Fibroblast of lung (primary cell): ENCODE measurements at regions not wholly inside any gene's neighbourhood (a gene's known extent, or its start where the extent isn't known, plus 50 kb on each side); places are given as distances from the start of the nearest gene placed in this dataset.

Experiments
- DNase-seq, 2 donors: peaks; one replicate each; pipeline versions ENCODE4 v3.0.0 to v3.0.0-alpha.2; 2010; ENCODE audit warnings: low read depth in 2 of 2
- H2AFZ ChIP-seq: 2 replicates; pipeline ENCODE4 v1.5.1; 2012; ENCODE audit warnings: low read length, control low read depth, inconsistent platforms
- H3K27ac ChIP-seq: 2 replicates; pipeline ENCODE4 v1.5.1; 2011; ENCODE audit warnings: low read length, control low read depth; ENCODE audit not compliant: insufficient read depth
- H3K27me3 ChIP-seq: 2 replicates; pipeline ENCODE4 v1.5.1; 2011; ENCODE audit warnings: mild to moderate bottlenecking, low read length; ENCODE audit not compliant: control insufficient read depth, insufficient read depth
- H3K36me3 ChIP-seq: 2 replicates; pipeline ENCODE4 v1.5.1; 2011; ENCODE audit warnings: low read length; ENCODE audit not compliant: control insufficient read depth, insufficient read depth
- H3K4me1 ChIP-seq: 2 replicates; pipeline ENCODE4 v1.5.1; 2011; ENCODE audit warnings: low read length; ENCODE audit not compliant: control insufficient read depth, insufficient read depth; ENCODE audit errors: extremely low read depth
- H3K4me2 ChIP-seq: 2 replicates; pipeline ENCODE4 v1.5.1; 2011; ENCODE audit warnings: low read length, control low read depth; ENCODE audit not compliant: insufficient read depth; ENCODE audit errors: extremely low read depth
- H3K4me3 ChIP-seq, 4 experiments: fragments of 200-600 bp in 1 of 4; sonication (generic) in 1 of 4; replicated peaks in 1 of 4; 2 replicates each; pipeline ENCODE4 v1.5.1; 2011 to 2016; ENCODE audit warnings: low read length in 4 of 4, low read depth in 3 of 4, mild to moderate bottlenecking in 3 of 4, control low read depth in 2 of 4, inconsistent platforms in 1 of 4, mixed read lengths in 1 of 4; ENCODE audit not compliant: insufficient read depth in 1 of 4; ENCODE audit errors: control extremely low read depth in 1 of 4
- H3K79me2 ChIP-seq: 2 replicates; pipeline ENCODE4 v1.5.1; 2012; ENCODE audit warnings: mild to moderate bottlenecking, low read length, inconsistent platforms; ENCODE audit not compliant: control insufficient read depth, insufficient read depth
- H3K9ac ChIP-seq: 2 replicates; pipeline ENCODE4 v1.5.1; 2011; ENCODE audit warnings: mild to moderate bottlenecking, low read length, control low read depth; ENCODE audit not compliant: insufficient read depth
- H3K9me3 ChIP-seq: 2 replicates; pipeline ENCODE4 v1.5.1; 2012; ENCODE audit warnings: low read depth, low read length; ENCODE audit not compliant: control insufficient read depth, insufficient read depth
- H4K20me1 ChIP-seq: 2 replicates; pipeline ENCODE4 v1.5.1; 2011; ENCODE audit warnings: low read length; ENCODE audit not compliant: control insufficient read depth, insufficient read depth; ENCODE audit errors: extremely low read depth
- EZH2 ChIP-seq: IDR thresholded peaks from 2 replicates; pipeline ENCODE4 v1.5.1; 2012; ENCODE audit warnings: low read length, control low read depth, mild to moderate bottlenecking; ENCODE audit errors: missing control alignments
- TF ChIP-seq, protein P1 (sequence below), 2 donors: IDR thresholded peaks in 1 of 2; conservative IDR thresholded peaks in 1 of 2; 1 replicate in 1 of 2; 2 replicates in 1 of 2; pipeline ENCODE4 v1.5.1; 2011 to 2012; ENCODE audit warnings: low read length in 2 of 2, control low read depth in 1 of 2, inconsistent platforms in 1 of 2, low read depth in 1 of 2, mild to moderate bottlenecking in 1 of 2

DNA sequence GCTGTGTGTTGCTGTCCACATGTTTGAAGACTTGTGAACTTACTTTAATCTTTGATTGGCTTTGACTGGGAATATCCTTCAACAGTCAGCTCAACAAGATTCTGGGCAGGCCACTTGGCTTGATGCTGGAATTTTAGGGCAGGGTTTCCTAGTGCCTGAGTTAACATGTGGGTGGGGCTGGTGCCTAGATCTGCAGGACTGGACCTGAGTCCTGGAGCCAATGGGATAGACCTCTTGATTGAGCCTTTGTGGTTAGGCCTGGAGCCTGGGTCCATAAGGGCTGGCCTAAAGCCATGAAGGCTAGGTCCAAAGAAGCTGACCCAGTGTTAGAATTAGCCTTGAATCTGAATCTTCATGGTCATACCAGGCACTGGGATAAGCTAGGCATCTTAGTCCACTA is 757.1 kb upstream of the ADGRL3 start:
- Histone ChIP-seq H3K27ac (no peak overlapping the region), H4K20me1 (no peaks in the 10 kb centered on the region), H3K4me1 (no peaks in the 10 kb centered on the region), H3K9ac (no peak overlapping the region), H3K27me3 (no peaks in the 10 kb centered on the region), H2AFZ (no peak overlapping the region), H3K9me3 (no peaks in the 10 kb centered on the region), H3K4me3 (no peak overlapping the region), H3K79me2 (no peaks in the 10 kb centered on the region), H3K36me3 (no peaks in the 10 kb centered on the region), H3K4me2 (no peak overlapping the region)
- TF ChIP-seq, protein P1, sequence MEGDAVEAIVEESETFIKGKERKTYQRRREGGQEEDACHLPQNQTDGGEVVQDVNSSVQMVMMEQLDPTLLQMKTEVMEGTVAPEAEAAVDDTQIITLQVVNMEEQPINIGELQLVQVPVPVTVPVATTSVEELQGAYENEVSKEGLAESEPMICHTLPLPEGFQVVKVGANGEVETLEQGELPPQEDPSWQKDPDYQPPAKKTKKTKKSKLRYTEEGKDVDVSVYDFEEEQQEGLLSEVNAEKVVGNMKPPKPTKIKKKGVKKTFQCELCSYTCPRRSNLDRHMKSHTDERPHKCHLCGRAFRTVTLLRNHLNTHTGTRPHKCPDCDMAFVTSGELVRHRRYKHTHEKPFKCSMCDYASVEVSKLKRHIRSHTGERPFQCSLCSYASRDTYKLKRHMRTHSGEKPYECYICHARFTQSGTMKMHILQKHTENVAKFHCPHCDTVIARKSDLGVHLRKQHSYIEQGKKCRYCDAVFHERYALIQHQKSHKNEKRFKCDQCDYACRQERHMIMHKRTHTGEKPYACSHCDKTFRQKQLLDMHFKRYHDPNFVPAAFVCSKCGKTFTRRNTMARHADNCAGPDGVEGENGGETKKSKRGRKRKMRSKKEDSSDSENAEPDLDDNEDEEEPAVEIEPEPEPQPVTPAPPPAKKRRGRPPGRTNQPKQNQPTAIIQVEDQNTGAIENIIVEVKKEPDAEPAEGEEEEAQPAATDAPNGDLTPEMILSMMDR (conservative IDR thresholded peaks at IDR 0.05 in 1 of 2, IDR thresholded peaks at IDR 0.05 in 1 of 2; ENCODE audit: low read depth in 1 of 2, low read length in 2 of 2), result no peak
- no peak for TF ChIP-seq EZH2
- DNase-seq, result no peak

DNA sequence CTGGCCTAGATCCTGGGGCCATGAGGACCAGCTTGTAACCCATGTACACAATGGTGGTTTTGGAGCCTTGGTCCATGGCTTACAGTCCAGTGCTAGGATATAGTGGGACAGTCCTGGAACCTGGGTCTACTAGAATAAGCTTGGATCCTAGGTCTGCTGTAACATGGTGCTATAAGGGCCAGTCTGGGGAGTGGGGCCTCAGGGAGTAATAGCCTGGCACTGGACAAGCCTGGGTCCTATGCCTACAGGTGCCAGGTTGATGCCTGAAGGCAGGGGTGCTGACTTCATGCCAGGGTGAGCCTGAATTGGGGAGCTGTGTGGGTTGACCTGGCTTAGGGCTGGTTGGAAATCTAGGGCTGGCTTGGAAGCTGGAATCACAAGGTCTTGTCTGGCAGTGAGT is 756.3 kb upstream of the ADGRL3 start:
- no peak for DNase-seq
- Histone ChIP-seq H3K79me2 (no peaks in the 10 kb centered on the region), H3K4me3 (no peak overlapping the region), H3K4me1 (no peaks in the 10 kb centered on the region), H4K20me1 (no peaks in the 10 kb centered on the region), H3K4me2 (no peak overlapping the region), H3K9ac (no peak overlapping the region), H3K36me3 (no peaks in the 10 kb centered on the region), H3K27ac (no peak overlapping the region), H3K9me3 (no peaks in the 10 kb centered on the region), H3K27me3 (no peaks in the 10 kb centered on the region), H2AFZ (no peak overlapping the region)
- TF ChIP-seq EZH2, result no peak
- TF ChIP-seq, protein P1 (conservative IDR thresholded peaks at IDR 0.05 in 1 of 2, IDR thresholded peaks at IDR 0.05 in 1 of 2; ENCODE audit: low read depth in 1 of 2, low read length in 2 of 2), result no peak

DNA sequence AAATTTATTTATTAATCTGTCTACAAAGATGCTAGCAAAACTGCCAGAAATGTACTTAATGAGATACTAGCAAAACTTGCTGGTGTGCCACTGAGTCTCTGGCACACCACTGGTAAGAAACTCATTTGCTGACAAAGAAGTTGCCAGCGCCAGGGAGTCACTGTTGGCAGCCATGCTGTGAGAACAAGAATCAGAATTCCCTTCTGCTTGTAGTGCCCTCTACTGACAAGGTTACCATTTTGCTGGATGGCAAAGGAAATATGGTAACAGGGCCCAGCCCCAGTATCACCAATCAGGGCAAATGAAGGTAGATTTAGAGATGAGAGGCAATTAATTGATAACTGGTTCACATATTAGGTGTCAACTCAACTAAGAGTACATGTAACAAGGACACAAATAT is 750.1 kb upstream of the ADGRL3 start:
- no peak for TF ChIP-seq EZH2
- TF ChIP-seq, protein P1 (conservative IDR thresholded peaks at IDR 0.05 in 1 of 2, IDR thresholded peaks at IDR 0.05 in 1 of 2; ENCODE audit: low read depth in 1 of 2, low read length in 2 of 2), result no peak
- Histone ChIP-seq H3K4me3 (no peak overlapping the region), H3K36me3 (no peaks in the 10 kb centered on the region), H3K4me2 (no peak overlapping the region), H3K9ac (no peak overlapping the region), H3K27me3 (no peaks in the 10 kb centered on the region), H4K20me1 (no peaks in the 10 kb centered on the region), H3K79me2 (no peaks in the 10 kb centered on the region), H3K4me1 (no peaks in the 10 kb centered on the region), H2AFZ (no peak overlapping the region), H3K27ac (no peak overlapping the region), H3K9me3 (no peaks in the 10 kb centered on the region)
- no peak for DNase-seq
